ENCODE measurements at regions not wholly inside any gene's neighbourhood (a gene's known extent, or its start where the extent isn't known, plus 50 kb on each side); places are given as distances from the start of the nearest gene placed in this dataset.

- Histone ChIP-seq H3K9me3 (no peaks in the 10 kb centered on the region), H3K4me3 (no peak overlapping the region), H3K36me3 (no peaks in the 10 kb centered on the region), H3K27ac (no peak overlapping the region), H3K4me1 (replicated peaks) (no peaks in the 10 kb centered on the region), H3K27me3 (replicated peaks; ENCODE audit: insufficient read depth) (no peaks in the 10 kb centered on the region)
- intact Hi-C loops (cut with DNase I), result no loop called here
- no peak for DNase-seq (ENCODE audit: low spot score)
- WGBS, result 82% methylated on average over 6 of the region's 6 CpGs
- no peak for TF ChIP-seq POLR2AphosphoS5 (IDR thresholded peaks at IDR 0.05)
- TF ChIP-seq POLR2A (IDR thresholded peaks at IDR 0.05), result no peak
- no peak for TF ChIP-seq CTCF (IDR thresholded peaks at IDR 0.05)
These were observed 254.9 kb downstream of the DLEU7 start for GRCh38 chr13:50588491-50589130.

- no peak for DNase-seq (ENCODE audit: low spot score)
- Histone ChIP-seq H3K4me1 (replicated peaks) (no peaks in the 10 kb centered on the region), H3K27ac (no peak overlapping the region), H3K27me3 (replicated peaks; ENCODE audit: insufficient read depth) (no peaks in the 10 kb centered on the region), H3K36me3 (no peaks in the 10 kb centered on the region), H3K9me3 (no peaks in the 10 kb centered on the region), H3K4me3 (no peak overlapping the region)
- TF ChIP-seq POLR2AphosphoS5 (IDR thresholded peaks at IDR 0.05), result no peak
- no peak for TF ChIP-seq CTCF (IDR thresholded peaks at IDR 0.05)
- TF ChIP-seq POLR2A (IDR thresholded peaks at IDR 0.05), result no peak
- intact Hi-C loops (cut with DNase I), result no loop called here
These were observed 254.4 kb downstream of the DLEU7 start for GRCh38 chr13:50589139-50589538.

GRCh38 chr13:50589651-50590054 lies 253.8 kb downstream of the DLEU7 start:
- Histone ChIP-seq H3K4me1 (replicated peaks) (no peaks in the 10 kb centered on the region), H3K27ac (no peak overlapping the region), H3K4me3 (no peak overlapping the region), H3K27me3 (replicated peaks; ENCODE audit: insufficient read depth) (no peaks in the 10 kb centered on the region), H3K9me3 (no peaks in the 10 kb centered on the region), H3K36me3 (no peaks in the 10 kb centered on the region)
- no peak for TF ChIP-seq POLR2A (IDR thresholded peaks at IDR 0.05)
- no peak for TF ChIP-seq CTCF (IDR thresholded peaks at IDR 0.05)
- no peak for TF ChIP-seq POLR2AphosphoS5 (IDR thresholded peaks at IDR 0.05)
- DNase-seq (ENCODE audit: low spot score), result no peak
- intact Hi-C loops (cut with DNase I), result no loop called here
- 45% methylated on average over 2 of the region's 2 CpGs for WGBS

GRCh38 chr13:50592412-50593155 lies 250.9 kb downstream of the DLEU7 start:
- Histone ChIP-seq H3K27me3 (replicated peaks; ENCODE audit: insufficient read depth) (peaks cover 2% of the 10 kb centered on the region), H3K9me3 (no peaks in the 10 kb centered on the region), H3K27ac (no peak overlapping the region), H3K4me1 (replicated peaks) (no peaks in the 10 kb centered on the region), H3K4me3 (no peak overlapping the region), H3K36me3 (no peaks in the 10 kb centered on the region)
- DNase-seq (ENCODE audit: low spot score), result no peak
- intact Hi-C loops (cut with DNase I), result no loop called here
- TF ChIP-seq POLR2AphosphoS5 (IDR thresholded peaks at IDR 0.05), result no peak
- no peak for TF ChIP-seq POLR2A (IDR thresholded peaks at IDR 0.05)
- TF ChIP-seq CTCF (IDR thresholded peaks at IDR 0.05), result no peak
- WGBS, result 63% methylated on average over 2 of the region's 2 CpGs

- H3K27me3 ChIP-seq (replicated peaks; ENCODE audit: insufficient read depth), result peaks cover 2% of the 10 kb centered on the region
- H3K27ac ChIP-seq, result no peak overlapping the region
- H3K4me1 ChIP-seq (replicated peaks), result no peaks in the 10 kb centered on the region
- no peaks in the 10 kb centered on the region for H3K9me3 ChIP-seq
- H3K4me3 ChIP-seq, result no peak overlapping the region
- TF ChIP-seq POLR2A (IDR thresholded peaks at IDR 0.05) (no peak), POLR2AphosphoS5 (IDR thresholded peaks at IDR 0.05) (no peak), CTCF (IDR thresholded peaks at IDR 0.05) (no peak)
- no peak for DNase-seq (ENCODE audit: low spot score)
- WGBS, result 86% methylated on average over 1 of the region's 1 CpG
- intact Hi-C loops (cut with DNase I), result no loop called here
- H3K36me3 ChIP-seq, result no peaks in the 10 kb centered on the region
These were observed 250.3 kb downstream of the DLEU7 start for GRCh38 chr13:50593207-50593606.

Measured in prostate gland (tissue), 2 donors.